GM19455 (cell line): ENCODE measurements at regions not wholly inside any gene's neighbourhood (a gene's known extent, or its start where the extent isn't known, plus 50 kb on each side); places are given as distances from the start of the nearest gene placed in this dataset.
"Not testable (repeated sequence)": the region's sequence is repeated elsewhere in the genome, so short reads cannot be mapped to it uniquely, and the experiment has no call there.

Experiments used
- ATAC-seq: cut with Tn5 transposase; IDR thresholded peaks from one replicate; pipeline ENCODE4 v1.9.1; 2021; ENCODE audit not compliant: unreplicated experiment

DNA sequence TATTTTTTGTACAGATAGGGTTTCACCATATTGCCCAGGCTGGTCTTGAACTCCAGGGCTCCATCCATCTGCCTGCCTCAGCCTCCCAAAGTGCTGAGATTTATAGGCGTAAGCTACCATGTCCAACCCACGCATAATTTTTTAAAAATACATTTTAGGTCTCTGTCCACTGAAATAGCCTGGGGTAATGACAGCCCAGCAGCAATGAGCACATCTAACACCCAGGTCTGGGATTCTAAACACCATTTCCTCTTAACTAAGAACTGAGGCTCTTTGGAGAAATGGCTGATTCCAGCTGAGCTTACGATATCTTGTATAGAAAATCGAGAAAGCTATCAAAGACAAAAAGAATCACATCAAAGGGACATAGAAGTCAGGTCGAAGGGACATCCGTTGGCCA lies 245.3 kb downstream of the PARN start:
- ATAC-seq: no peak

DNA sequence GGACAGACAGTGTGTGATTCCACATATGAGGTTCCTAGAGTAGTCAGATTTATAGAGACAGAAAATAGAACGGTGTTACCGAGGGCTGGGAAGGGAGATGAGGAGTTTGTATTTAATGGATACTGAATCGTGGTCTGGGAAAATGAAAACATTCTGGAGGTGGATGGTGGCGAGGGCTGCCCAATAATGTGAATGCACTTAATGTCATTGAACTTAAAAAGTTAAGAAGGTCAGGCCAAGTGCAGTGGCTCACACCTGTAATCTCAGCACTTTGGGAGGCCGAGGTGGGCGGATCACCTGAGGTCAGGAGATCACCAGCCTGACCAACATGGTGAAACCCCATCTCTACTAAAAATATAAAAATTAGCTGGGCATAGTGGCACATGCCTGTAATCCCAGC lies 246.2 kb downstream of the PARN start:
- ATAC-seq: not testable (repeated sequence)

DNA sequence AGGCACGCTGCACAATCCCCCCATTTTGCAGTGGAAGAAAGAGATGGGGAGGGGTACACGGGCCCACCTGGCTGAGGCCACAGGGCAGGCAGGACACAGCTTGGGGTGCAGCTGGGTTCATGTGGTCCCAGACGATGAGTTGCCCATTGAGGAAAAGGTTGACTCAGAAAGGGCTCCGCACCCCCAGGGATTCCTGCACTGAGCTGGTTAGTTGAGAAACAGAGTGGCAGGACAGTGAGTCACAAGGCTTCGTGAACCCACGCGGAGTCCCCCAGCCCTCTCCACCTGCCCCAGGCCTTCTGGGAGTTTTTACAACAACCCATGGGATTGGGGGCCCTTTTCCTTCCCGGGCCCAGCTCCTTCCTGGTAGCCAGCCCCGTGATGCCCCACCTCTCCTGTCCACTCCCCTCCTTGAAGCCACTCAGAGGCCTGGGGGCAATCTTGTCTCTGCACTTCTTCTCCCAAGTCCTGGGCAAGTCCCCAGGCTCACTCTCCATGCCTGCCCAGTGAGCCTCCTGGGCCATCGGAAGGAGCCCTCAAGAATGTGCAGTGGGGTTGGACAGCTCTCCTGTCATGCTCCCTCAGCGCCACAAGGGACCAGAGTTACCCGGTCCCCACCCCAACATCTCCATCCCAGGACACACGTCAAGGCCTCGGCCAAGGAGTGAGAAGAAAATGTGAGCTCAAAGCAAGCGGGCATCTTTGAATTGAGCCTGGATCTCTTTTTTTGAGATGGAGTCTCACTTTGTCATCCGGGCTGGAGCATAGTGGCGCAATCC lies 251.2 kb downstream of the PARN start:
- no peak for ATAC-seq

DNA sequence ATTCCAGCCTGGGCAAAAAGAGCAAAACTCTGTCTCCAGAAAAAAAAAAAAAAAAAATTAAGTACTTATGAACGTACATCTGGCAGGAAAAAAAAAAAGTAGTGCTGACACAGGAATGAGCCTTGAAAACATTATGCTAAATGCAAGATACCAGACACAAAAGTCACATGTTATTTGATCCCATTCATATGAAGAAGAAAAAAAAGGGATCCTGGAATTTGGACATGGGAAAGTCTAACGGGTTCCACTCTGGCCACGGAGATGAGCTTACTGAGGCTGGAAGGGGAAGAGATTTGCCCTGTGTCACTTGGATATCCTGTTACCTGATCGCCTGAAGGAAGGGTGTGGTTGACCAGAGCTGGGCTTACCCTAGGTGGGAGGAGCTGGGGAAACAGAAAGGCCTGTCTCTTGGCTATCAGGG lies 251.9 kb downstream of the PARN start:
- ATAC-seq: no peak

DNA sequence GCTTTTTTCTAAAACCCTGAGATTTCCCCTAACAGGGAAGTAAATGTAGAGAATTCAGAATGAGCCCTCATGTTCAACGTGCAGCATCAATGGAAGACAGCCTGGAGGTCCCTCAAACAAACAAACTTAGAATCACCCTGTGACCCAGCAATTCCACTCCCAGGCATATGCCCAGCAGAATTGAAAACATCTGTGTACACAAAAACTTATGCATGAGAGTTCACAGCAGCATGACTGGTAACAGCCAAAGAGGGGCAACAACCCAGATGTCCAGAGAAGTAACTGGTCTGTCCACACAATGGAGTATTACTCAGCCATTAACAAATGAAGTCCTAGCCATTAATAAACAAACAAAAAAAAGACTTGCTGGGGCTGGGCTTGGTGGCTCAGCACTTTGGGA lies 252.7 kb downstream of the PARN start:
- ATAC-seq: no peak

DNA sequence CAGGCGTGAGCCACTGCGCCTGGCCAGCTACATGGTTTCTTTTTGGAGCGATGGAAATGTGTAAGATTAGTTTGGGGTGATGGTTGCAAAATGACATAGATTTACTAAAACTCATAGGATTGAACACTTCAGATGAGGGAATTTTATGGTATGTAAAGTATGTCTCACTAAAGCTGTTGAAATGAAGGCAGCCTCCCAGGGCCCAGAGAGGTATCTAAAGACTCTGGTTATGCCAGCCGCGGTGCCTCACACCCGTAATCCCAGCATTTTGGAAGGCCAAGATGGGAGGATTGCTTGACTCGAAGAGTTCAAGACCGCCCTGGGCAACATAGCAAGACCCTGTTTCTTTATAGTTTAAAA lies 254.9 kb downstream of the PARN start:
- ATAC-seq: no peak

DNA sequence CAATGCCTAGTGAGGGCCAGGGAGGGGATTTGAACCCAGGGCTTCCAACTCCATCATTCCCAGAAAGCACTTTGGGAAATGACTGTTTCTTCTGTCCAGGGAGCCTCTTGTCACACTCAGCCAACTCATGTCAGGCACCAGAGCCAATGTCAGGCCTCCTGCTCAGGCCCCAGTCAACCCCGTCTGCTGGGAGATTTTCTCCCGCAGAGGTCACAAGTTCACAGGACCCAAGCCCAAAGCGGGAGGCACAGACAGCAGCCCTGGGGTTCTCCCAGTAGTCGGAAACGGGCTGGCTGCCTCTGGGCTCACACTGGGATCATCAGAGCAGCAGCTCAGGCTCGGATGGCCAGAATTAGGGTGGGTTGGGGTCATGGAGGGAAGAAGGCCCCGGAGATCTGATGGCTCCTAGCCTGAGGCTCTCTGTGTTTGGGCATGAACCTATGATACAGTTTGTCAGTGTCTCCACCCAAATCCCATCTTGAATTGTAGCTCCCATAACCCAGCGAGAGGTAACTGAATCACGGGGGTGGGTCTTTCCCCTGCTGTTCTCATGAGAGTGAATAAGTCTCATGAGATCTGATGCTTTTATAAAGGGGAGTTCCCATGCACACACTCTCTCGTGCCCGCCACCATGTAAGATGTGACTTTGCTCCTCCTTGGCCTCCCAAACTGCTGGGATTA lies 255.5 kb downstream of the PARN start:
- no peak for ATAC-seq

DNA sequence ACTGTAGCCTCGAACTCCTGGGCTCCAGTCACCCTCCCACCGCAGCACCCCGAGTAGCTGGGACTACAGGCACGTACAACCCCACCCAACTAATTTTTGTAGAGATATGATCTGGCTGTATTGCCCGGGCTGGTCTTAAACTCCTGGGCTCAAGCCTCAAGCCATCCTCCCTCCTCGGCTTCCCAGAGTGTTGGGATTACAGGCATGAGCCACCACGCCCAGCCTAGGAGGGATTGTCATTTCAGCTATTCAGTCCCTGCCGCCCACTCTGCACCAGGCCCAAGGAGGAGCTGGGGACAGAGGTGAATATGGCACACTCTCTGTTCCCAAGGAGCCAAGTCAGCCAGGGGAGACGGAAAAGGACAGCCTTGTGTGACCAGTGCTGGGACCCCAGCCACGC lies 256.2 kb downstream of the PARN start:
- ATAC-seq: no peak

DNA sequence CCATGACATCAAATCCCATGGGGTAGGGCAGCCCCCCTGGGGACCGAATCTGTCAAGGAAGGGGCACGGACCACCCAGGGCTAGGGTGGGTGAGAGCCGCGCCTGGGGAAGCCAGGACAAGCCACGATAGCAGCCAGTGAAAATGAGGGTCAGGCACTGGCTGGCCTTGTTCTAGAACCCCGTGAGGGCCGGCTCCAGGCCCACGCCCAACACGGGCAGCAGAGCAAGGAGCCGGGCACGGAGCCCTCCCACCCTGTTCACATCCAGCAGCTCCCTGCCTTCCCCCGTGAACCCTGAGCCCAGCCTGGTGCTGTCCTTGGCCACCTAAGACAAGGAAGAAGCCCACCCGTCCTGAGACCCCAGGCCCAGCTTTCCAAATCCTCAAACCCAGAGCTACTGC lies 256.7 kb downstream of the PARN start:
- no peak for ATAC-seq

DNA sequence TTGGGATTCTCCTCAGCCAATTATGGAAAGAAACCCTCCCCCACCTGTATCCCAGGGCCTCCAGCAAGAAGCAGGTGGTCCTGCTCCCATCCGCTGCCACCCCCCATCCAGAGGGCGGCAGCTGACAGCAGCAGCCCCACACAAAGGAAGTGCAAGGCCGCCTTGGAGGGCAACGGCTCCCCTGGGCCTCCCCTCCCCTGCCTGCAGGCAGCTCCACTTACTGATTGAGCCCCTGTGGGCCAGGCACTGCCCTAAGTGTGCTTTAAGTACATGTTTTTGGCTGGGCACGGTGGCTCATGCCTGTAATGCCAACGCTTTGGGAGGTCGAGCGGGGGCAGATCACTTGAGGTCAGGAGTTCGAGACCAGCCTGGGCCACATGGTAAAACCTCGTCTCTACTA lies 257.6 kb downstream of the PARN start:
- ATAC-seq: no peak

DNA sequence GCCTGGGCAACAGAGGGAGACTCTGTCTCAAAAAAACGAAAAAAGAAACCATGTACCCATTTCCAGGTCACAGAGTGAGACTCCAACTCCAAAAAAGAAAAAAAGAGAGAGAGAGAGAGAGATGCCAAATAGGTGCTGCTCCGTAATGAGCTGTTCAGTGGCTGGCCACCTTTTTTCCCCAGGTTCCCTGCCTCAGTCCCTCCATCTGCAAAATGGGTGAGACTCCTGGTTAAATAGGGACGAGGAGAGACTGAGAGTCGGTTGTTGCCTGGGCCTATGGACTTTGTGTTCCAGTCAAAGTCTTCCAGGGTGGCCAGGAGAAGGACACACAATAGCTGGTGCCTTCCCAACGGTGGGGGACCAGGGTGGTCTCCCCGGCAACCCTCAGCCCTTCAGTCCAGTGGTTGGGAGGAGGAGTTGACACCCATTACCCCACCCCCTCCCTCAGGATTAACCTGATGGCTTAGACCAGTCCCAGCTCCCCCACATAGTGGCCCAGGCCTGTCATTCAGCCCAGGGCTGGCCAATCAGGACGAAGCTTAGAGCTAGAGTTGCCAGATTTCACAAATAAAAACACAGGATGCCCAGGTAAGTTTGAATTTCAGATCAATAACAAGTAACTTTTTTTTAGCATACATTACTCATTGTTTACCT lies 258.2 kb downstream of the PARN start:
- no peak for ATAC-seq

DNA sequence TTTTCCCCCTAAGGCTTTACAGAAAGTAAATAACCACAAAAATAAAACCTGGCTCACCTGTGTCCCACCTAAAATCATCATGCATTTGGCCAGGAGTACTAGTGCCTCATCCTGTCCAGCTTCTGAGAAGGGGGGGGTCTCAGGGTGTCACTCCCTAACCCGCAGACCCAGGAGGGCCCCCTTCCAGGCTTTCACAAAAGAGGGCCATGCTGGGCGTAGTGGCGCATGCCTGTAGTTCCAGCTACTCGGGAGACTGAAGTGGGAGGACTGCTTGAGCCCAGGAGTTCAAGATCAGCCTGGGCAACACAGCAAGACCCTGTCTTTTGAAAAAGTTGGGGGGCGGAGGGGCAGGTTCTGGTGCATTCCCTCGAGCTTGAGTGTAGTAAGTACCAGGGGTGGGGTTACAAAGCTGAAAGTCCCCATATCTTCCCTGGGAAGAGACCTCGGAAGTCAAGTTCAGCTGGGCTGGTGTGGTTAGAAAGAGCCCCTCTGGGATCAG lies 259.3 kb downstream of the PARN start:
- ATAC-seq: no peak

DNA sequence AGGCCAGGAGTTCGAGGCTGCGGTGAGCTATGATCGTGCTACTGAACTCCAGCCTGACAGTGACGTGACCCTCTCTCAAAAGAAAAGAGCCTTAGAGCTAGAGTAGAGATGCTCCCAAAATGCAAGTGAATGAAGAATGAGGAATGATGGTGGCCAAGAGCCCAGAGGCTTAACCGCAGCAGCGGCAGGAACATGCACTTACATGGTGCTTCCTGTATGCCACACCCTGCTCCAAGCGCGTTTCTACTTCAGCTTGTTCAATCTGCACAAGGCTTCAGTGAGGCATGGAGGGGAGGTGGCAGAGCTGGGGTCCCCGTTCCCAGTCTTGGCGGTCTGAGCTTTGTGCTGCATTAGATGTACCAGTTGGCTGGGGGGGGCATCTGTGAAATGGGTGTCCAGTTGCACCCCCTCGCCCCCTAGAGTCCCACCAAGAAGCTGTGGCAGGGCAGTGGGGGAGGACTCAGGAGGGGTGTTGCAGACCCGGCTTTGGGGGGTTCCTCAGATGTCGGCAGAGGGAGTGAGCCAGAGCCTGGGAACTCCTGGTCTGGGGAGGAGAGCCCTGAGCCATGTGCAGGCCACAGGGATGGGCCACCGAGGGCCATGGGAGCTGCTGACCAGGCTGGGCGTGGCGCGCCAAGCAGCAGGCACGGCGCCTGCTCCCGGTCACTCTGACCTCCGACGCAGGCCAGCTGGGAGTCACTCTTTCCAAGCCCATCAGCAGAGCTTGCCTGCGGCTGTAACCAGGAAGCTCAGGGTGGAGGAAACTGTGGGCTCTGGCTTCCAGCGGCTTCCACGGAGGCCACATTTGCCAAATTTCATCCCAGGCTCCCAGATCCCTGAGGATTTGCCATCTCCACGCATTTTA lies 260.1 kb downstream of the PARN start:
- no peak for ATAC-seq

DNA sequence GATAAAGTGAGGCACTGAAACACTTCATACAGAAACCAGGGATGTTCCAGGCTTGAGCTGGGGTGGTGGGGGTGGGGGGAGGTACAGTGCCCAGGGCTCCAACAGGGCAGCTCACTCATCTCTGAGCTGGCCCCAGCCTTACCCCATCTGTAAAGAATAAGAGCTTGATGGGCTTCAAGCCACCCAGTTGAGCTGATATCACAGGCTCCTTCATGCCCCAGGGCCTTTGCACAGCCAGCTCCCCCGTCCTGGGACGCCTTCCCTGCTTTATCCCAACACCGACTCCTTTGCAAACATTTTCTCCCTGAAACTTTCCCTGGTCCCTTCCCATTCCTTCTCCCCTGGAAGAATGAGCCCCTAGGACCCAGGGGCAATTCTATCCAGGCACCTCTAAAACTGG lies 261.7 kb downstream of the PARN start:
- ATAC-seq: no peak

DNA sequence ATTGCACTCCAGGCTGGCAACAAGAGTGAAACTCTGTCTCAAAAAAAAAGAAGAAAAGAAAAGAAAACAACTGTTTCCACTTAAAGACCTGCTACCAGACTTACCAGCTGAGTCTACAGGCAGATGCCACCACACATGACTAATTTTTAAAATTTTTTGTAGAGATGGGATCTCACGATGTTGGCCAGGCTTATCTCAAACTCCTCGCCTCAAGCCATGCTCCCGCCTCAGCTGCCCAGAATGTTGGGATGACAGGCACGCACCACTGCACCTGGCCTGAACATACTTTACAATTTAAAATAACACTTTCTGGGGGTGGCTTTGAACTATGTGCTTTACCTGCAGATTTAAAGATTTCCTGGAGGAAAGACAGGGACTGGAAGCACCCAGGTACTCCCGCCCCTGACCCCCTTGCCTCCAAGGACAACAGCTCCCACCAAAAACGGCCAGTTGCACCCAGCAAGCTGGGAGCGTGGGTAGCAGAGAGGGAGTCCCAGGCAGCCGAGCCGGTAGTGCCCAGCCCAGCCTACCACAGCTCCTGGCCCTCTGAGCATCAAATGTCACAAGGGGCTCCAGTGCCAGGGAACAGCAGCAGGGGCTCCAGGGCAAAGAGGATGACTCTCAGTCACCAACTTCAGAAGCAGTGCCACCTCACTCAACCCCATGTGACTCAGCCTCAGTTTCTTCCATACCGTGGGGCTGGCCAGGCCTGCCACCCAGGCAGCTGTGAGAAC lies 262.9 kb downstream of the PARN start:
- no peak for ATAC-seq

DNA sequence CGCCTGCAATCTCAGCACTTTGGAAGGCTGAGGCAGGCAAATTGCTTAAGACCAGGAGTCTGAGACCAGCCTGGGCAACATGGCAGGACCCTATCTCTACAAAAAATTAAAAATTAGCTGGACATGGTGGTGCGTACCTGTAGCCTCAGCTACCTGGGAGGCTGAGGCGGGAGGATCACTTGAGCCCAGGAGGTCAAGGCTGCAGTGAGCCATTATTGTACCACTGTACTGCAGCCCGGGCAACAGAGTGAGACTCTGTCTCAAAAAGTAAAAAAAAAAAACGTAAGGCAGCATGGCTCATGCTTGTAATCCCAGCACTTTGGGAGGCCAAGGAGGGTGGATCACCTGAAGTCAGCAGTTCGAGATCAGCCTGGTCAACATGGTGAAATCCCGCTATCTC lies 263.6 kb downstream of the PARN start:
- ATAC-seq: no peak

DNA sequence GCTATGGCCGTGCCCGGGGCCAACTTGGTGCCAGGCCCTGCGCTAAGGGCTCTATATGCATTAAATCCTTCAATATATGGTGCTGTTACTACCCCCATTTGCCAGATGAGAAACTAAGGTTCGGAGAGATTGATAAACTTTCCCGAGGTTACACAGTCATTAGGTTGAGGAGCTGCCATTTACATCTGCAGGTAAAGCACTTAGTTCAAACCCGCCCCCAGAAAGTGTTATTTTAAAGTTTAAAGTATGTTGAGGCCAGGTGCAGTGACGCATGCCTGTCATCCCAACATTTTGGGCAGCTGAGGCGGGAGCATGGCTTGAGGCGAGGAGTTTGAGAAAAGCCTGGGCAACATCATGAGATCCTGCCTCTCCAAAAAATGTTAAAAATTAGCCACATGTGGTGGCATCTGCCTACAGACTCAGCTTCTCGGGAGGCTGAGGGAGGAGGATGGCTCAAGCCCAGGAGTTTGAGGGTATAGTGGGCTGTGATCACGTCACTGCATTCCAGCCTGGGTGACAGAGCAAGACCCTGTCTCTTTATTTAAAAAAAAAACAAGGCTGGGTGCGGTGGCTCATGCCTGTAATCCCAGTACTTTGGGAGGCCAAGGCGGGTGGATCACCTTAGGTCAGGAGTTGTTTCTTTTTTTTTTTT lies 264.7 kb downstream of the PARN start:
- no peak for ATAC-seq

DNA sequence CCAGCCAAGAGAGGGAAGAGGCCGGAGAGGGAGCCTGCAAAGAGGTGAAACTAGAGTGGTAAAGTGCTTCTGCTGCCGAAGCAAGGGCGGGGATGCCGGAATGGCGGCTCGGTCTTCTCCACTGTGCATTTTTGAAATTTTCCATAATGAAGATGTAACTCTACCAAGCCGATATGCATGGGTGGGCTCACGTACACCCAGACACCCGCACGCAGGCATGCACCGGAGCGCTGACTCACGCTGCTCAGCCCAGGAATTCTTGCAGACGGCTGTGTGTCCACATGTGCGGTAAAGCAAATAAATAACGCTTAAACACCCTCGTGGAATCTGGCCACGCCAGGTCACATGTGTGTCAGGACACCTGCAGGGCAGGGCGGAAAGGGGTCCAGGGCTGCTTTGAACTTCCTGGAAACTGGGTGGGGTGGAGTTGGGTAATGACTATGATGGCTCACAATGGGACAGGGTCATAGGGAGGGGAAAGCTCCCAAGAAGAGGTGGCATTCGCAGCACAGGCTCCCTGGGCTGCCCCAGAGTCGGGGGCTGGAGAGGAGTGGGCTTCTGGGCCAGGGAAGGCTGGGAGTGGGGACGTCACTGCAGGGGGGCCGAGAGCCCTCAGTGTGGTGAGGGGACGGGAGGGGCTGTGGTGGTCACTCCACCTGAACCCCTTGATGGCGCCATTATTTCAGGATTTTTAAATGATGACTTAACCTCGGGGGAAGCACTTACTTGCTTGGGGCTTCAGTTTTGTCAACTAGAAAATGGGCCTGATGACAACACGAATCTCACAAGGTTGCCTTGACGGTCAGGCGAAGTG lies 265.5 kb downstream of the PARN start:
- ATAC-seq: no peak

DNA sequence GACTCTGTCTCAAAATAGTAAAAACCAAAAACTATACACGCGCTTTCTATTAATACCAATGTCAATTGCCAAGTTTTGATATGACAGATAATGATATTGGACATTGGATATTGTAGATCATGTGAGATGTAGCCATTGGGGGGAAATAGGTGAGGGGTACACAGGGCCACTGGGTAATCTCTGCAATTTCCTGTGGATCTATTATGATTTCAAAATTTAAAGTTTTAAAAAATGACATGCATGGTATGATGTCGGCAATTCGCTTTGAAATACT lies 266.0 kb downstream of the PARN start:
- ATAC-seq: no peak
